Testis (tissue), 2 donors: ENCODE measurements at regions not wholly inside any gene's neighbourhood (a gene's known extent, or its start where the extent isn't known, plus 50 kb on each side); places are given as distances from the start of the nearest gene placed in this dataset.

Source experiments
- CTCF ChIP-seq, 3 experiments: fragments of 450-650 bp in 2 of 3; fragments of 200-600 bp in 1 of 3; sonication (generic) in 1 of 3; IDR thresholded peaks; one replicate each; pipeline ENCODE4 v1.5.1; 2016 to 2019; ENCODE audit warnings: antibody characterized with exemption in 3 of 3, mild to moderate bottlenecking in 2 of 3, moderate library complexity in 1 of 3
- POLR2A ChIP-seq: fragments of 450-650 bp; IDR thresholded peaks from one replicate; pipeline ENCODE4 v1.6.1; 2017; ENCODE audit warnings: antibody characterized with exemption, mild to moderate bottlenecking, moderate library complexity

GRCh38 chr5:52504584-52505240 lies 283.0 kb upstream of the ITGA1 start:
- TF ChIP-seq CTCF (IDR thresholded peaks at IDR 0.05): no peak
- no peak for TF ChIP-seq POLR2A
